ENCODE measurements at regions not wholly inside any gene's neighbourhood (a gene's known extent, or its start where the extent isn't known, plus 50 kb on each side); places are given as distances from the start of the nearest gene placed in this dataset.
"Not testable (repeated sequence)": the region's sequence is repeated elsewhere in the genome, so short reads cannot be mapped to it uniquely, and the experiment has no call there.

DNA sequence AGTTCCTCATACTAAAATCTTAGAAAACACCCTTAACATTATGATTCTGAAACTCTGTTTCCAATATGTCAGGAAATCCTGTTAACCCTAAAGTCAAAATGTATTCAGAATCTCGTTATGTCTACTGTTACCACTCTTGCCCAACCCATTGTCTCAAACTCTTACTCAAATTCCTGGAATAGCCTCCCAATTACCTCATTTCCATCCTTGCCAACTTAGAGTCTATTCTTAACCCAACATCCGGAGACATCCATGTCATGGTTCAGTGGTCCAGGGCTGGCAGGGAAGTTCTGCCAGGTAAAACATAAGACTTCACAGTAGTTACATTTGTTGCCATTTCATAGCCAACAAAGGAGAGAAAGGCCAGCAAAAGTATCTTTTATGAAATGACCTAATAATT, 593.9 kb downstream of the PYDC2 start:
- Mint-ChIP-seq H3K4me1 (ENCODE audit: low read depth) (no peaks in the 10 kb centered on the region), H3K27ac (no peak overlapping the region), H3K9me3 (peaks cover 4% of the 10 kb centered on the region), H3K27me3 (ENCODE audit: low read depth) (no peaks in the 10 kb centered on the region), H3K4me3 (ENCODE audit: low read depth) (no peak overlapping the region), H3K36me3 (ENCODE audit: low read depth) (no peaks in the 10 kb centered on the region)
- intact Hi-C loops (cut with micrococcal nuclease), result no loop called here
- no peak for DNase-seq (ENCODE audit: low spot score)

- no peak for DNase-seq (ENCODE audit: low spot score)
- no peaks in the 10 kb centered on the region for H3K36me3 Mint-ChIP-seq (ENCODE audit: low read depth)
- peaks cover 4% of the 10 kb centered on the region for H3K9me3 Mint-ChIP-seq
- no peak overlapping the region for H3K27ac Mint-ChIP-seq
- intact Hi-C loops (cut with micrococcal nuclease), result no loop called here
- H3K27me3 Mint-ChIP-seq (ENCODE audit: low read depth), result no peaks in the 10 kb centered on the region
- no peaks in the 10 kb centered on the region for H3K4me1 Mint-ChIP-seq (ENCODE audit: low read depth)
- H3K4me3 Mint-ChIP-seq (ENCODE audit: low read depth), result no peak overlapping the region
These were observed 595.0 kb downstream of the PYDC2 start for GRCh38 chr3:192055946-192056345.

DNA sequence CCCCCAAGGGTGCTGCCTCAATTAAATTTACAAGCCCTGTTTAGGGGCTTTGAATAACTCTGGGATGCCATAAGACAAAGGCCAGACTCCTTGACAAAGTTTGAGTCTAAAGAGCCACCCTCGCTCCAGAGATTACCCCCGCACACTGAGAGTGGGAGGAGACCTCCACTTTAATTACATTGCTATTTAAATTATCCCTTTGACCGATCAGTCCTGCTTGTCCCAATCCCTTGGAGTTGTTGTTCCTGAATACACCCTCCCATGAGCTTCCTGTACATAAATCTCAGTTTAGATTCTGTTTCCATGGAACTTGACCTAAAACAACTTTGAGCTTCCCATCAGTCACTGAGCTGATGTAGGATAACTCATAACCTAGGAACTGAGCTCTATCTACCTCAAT, 596.3 kb downstream of the PYDC2 start:
- intact Hi-C loops (cut with micrococcal nuclease), result no loop called here
- H3K4me3 Mint-ChIP-seq (ENCODE audit: low read depth), result no peak overlapping the region
- no peaks in the 10 kb centered on the region for H3K36me3 Mint-ChIP-seq (ENCODE audit: low read depth)
- no peak overlapping the region for H3K27ac Mint-ChIP-seq
- no peak for DNase-seq (ENCODE audit: low spot score)
- H3K27me3 Mint-ChIP-seq (ENCODE audit: low read depth), result no peaks in the 10 kb centered on the region
- H3K9me3 Mint-ChIP-seq, result peaks cover 4% of the 10 kb centered on the region
- H3K4me1 Mint-ChIP-seq (ENCODE audit: low read depth), result no peaks in the 10 kb centered on the region

GRCh38 chr3:192060160-192060781, 599.3 kb downstream of the PYDC2 start:
- intact Hi-C loops (cut with micrococcal nuclease), result no loop called here
- H3K4me3 Mint-ChIP-seq (ENCODE audit: low read depth), result no peak overlapping the region
- H3K27me3 Mint-ChIP-seq (ENCODE audit: low read depth), result no peaks in the 10 kb centered on the region
- no peak for DNase-seq (ENCODE audit: low spot score)
- no peaks in the 10 kb centered on the region for H3K36me3 Mint-ChIP-seq (ENCODE audit: low read depth)
- H3K9me3 Mint-ChIP-seq, result peaks cover 4% of the 10 kb centered on the region
- H3K4me1 Mint-ChIP-seq (ENCODE audit: low read depth), result no peaks in the 10 kb centered on the region
- no peak overlapping the region for H3K27ac Mint-ChIP-seq

DNA sequence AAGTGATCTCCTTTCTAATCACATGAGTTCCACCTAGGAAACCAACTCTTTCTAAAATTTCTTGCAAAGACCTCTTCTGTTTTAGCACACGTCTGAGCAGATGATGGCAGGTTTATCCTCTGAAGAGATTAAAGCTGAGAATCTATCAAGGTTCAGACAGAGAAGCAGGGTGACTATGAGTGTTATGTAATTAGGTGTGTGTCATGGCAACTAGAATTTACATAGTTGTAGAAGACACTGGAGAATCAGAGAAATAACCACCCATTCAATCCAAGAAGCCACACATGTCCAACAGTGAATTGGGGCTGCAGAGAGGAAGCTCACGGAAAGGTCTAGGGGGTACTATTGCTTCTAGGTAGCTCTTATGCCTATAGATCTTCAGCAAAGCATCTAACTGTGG, 600.5 kb downstream of the PYDC2 start:
- Mint-ChIP-seq H3K36me3 (ENCODE audit: low read depth) (no peaks in the 10 kb centered on the region), H3K27me3 (ENCODE audit: low read depth) (no peaks in the 10 kb centered on the region), H3K27ac (no peak overlapping the region), H3K4me3 (ENCODE audit: low read depth) (no peak overlapping the region), H3K4me1 (ENCODE audit: low read depth) (no peaks in the 10 kb centered on the region), H3K9me3 (peaks cover 4% of the 10 kb centered on the region)
- intact Hi-C loops (cut with micrococcal nuclease), result no loop called here
- no peak for DNase-seq (ENCODE audit: low spot score)

DNA sequence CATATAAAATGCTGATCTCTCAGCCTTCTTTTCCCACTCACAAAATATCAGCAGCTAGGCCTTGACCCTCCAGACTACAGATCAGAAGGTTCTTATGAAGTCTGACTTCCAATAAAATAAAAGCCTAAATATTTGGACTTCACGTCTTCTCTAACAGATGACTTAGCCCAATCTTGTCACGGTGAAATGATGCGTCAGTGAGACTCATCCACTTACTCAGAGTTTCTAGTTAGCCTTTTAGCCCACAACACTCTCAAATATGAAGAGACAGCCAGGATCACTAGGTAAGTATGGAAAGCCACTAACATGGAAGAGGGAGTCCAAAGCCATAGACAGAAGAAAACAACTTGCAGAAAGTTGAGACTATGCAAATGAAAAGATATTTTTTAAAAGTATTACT, 601.2 kb downstream of the PYDC2 start:
- H3K4me1 Mint-ChIP-seq (ENCODE audit: low read depth), result no peaks in the 10 kb centered on the region
- no peak for DNase-seq (ENCODE audit: low spot score)
- no peaks in the 10 kb centered on the region for H3K36me3 Mint-ChIP-seq (ENCODE audit: low read depth)
- no peak overlapping the region for H3K4me3 Mint-ChIP-seq (ENCODE audit: low read depth)
- H3K9me3 Mint-ChIP-seq, result peaks cover 4% of the 10 kb centered on the region
- no peak overlapping the region for H3K27ac Mint-ChIP-seq
- intact Hi-C loops (cut with micrococcal nuclease), result no loop called here
- no peaks in the 10 kb centered on the region for H3K27me3 Mint-ChIP-seq (ENCODE audit: low read depth)

DNA sequence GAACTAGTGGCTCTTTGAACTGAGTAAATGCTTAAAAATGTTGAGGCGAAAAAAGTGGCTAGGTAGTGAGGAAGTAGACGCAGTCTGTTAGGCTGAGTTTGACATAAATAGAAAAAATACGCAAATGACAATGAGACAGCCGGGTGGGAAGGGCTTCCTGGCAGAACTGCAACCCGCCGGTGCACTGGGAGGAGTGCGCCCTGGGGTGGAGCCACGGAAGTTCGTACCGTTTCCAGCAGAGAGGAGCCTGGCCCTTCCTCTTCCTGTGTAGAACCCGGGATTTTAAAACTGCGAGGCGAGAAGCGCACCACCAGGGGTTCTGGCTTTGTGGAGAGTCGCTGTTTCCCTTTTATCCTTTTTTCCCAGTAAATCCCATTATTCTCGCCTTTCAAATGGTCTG, 602.6 kb downstream of the PYDC2 start:
- Mint-ChIP-seq H3K4me1 (ENCODE audit: low read depth) (no peaks in the 10 kb centered on the region), H3K27ac (no peak overlapping the region), H3K4me3 (ENCODE audit: low read depth) (no peak overlapping the region), H3K27me3 (ENCODE audit: low read depth) (no peaks in the 10 kb centered on the region), H3K9me3 (no peaks in the 10 kb centered on the region), H3K36me3 (ENCODE audit: low read depth) (no peaks in the 10 kb centered on the region)
- intact Hi-C loops (cut with micrococcal nuclease), result no loop called here
- no peak for DNase-seq (ENCODE audit: low spot score)

- H3K27ac Mint-ChIP-seq, result no peak overlapping the region
- H3K9me3 Mint-ChIP-seq, result no peaks in the 10 kb centered on the region
- no peaks in the 10 kb centered on the region for H3K27me3 Mint-ChIP-seq (ENCODE audit: low read depth)
- no peak overlapping the region for H3K4me3 Mint-ChIP-seq (ENCODE audit: low read depth)
- DNase-seq (ENCODE audit: low spot score), result no peak
- no peaks in the 10 kb centered on the region for H3K4me1 Mint-ChIP-seq (ENCODE audit: low read depth)
- no peaks in the 10 kb centered on the region for H3K36me3 Mint-ChIP-seq (ENCODE audit: low read depth)
- intact Hi-C loops (cut with micrococcal nuclease), result no loop called here
These were observed 604.0 kb downstream of the PYDC2 start for GRCh38 chr3:192064959-192065358.

GRCh38 chr3:192066253-192066652, 605.3 kb downstream of the PYDC2 start:
- H3K36me3 Mint-ChIP-seq (ENCODE audit: low read depth); H3K27ac Mint-ChIP-seq; intact Hi-C loops (cut with micrococcal nuclease); H3K27me3 Mint-ChIP-seq (ENCODE audit: low read depth); H3K4me1 Mint-ChIP-seq (ENCODE audit: low read depth); H3K4me3 Mint-ChIP-seq (ENCODE audit: low read depth); H3K9me3 Mint-ChIP-seq; DNase-seq (ENCODE audit: low spot score): not testable (repeated sequence)

- Mint-ChIP-seq H3K4me1 (ENCODE audit: low read depth) (no peaks in the 10 kb centered on the region), H3K9me3 (peaks cover 12% of the 10 kb centered on the region), H3K27ac (no peak overlapping the region), H3K4me3 (ENCODE audit: low read depth) (no peak overlapping the region), H3K36me3 (ENCODE audit: low read depth) (no peaks in the 10 kb centered on the region), H3K27me3 (ENCODE audit: low read depth) (no peaks in the 10 kb centered on the region)
- no peak for DNase-seq (ENCODE audit: low spot score)
- intact Hi-C loops (cut with micrococcal nuclease), result no loop called here
These were observed 607.7 kb downstream of the PYDC2 start for GRCh38 chr3:192068464-192069254.

DNA sequence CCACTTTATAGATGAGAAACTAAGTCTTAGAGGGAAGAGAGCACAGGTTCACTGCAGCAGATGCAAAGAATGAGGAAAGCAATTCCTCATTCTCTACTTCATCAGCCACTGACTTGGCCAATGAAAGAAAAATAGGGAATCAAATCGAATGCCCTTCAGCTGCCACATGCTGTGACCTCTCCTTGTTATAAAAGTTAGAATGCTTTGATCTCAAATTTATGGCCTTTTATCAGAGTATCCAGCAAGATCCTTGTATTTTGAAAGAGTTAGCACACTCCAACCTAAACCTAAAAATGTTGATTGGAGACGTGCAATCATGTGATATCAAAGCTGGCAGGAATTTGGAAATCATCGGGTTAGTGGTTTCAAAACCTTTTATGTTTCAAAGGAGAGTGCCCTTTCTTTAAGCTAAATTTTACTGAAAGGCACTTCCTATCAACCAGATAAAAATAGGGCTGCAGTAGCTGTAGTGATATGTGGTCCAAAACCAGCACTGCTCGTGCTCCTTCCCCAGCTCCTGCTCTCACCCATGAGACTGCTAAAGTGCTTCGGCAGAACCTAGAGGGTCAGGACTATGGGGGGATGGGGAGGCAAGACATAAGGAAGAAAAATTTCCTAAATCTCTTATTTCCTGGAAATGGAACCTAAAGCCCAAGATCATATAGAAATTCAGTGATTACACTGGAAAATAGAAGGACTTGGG, 617.0 kb downstream of the PYDC2 start:
- no peak overlapping the region for H3K4me3 Mint-ChIP-seq (ENCODE audit: low read depth)

GRCh38 chr3:192079098-192079497, 618.1 kb downstream of the PYDC2 start:
- Mint-ChIP-seq H3K4me3 (ENCODE audit: low read depth) (no peak overlapping the region), H3K27me3 (ENCODE audit: low read depth) (no peaks in the 10 kb centered on the region), H3K9me3 (no peaks in the 10 kb centered on the region), H3K36me3 (ENCODE audit: low read depth) (no peaks in the 10 kb centered on the region), H3K27ac (no peak overlapping the region), H3K4me1 (ENCODE audit: low read depth) (no peaks in the 10 kb centered on the region)
- intact Hi-C loops (cut with micrococcal nuclease), result no loop called here
- DNase-seq (ENCODE audit: low spot score), result no peak

More for the DNA sequence above, 617.0 kb downstream of the PYDC2 start:
- DNase-seq (ENCODE audit: low spot score), result no peak
- H3K27me3 Mint-ChIP-seq (ENCODE audit: low read depth), result no peaks in the 10 kb centered on the region
- H3K36me3 Mint-ChIP-seq (ENCODE audit: low read depth), result no peaks in the 10 kb centered on the region
- intact Hi-C loops (cut with micrococcal nuclease), result no loop called here
- no peak overlapping the region for H3K27ac Mint-ChIP-seq
- H3K4me1 Mint-ChIP-seq (ENCODE audit: low read depth), result no peaks in the 10 kb centered on the region
- peaks cover 9% of the 10 kb centered on the region for H3K9me3 Mint-ChIP-seq

GRCh38 chr3:192080336-192080735, 619.4 kb downstream of the PYDC2 start:
- intact Hi-C loops (cut with micrococcal nuclease), result no loop called here

More at GRCh38 chr3:192080336-192080735, 619.4 kb downstream of the PYDC2 start:
- H3K4me1 Mint-ChIP-seq (ENCODE audit: low read depth), result no peaks in the 10 kb centered on the region
- no peak overlapping the region for H3K27ac Mint-ChIP-seq
- no peaks in the 10 kb centered on the region for H3K36me3 Mint-ChIP-seq (ENCODE audit: low read depth)
- no peak for DNase-seq (ENCODE audit: low spot score)
- no peaks in the 10 kb centered on the region for H3K27me3 Mint-ChIP-seq (ENCODE audit: low read depth)
- no peak overlapping the region for H3K4me3 Mint-ChIP-seq (ENCODE audit: low read depth)
- H3K9me3 Mint-ChIP-seq, result no peaks in the 10 kb centered on the region
